ENCODE measurements at regions not wholly inside any gene's neighbourhood (a gene's known extent, or its start where the extent isn't known, plus 50 kb on each side); places are given as distances from the start of the nearest gene placed in this dataset.

DNA sequence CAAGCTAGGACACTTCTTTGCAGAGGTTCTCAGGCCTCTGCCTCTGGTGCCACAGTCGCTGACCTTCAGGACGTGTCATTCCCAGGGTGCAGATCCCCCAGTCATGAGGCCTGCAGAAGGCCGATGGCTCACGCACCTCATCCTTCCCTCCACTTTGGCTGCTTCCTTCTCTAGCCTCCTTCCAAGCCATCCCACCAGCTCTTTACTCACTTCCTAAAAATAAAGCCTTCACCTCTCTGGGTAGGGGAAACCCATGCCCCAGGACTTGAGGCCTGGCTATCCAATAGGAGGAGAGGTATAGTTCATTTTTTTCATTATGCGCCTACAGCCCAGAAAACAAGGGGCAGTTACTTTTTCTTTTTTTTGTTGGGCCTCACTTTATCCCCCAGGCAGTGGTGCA is 91.4 kb downstream of the B3GNT2 start:
- no peak for DNase-seq (ENCODE audit: low spot score in 2 of 2)
- Histone ChIP-seq H3K27ac (no peak overlapping the region), H3K27me3 (no peaks in the 10 kb centered on the region), H3K4me3 (no peak overlapping the region), H3K9me3 (peaks cover 0 to 13% (median 0%) of the 10 kb centered on the region in 4 donors), H3K36me3 (no peaks in the 10 kb centered on the region), H3K4me1 (peaks cover 0 to 24% (median 4%) of the 10 kb centered on the region in 4 donors)
- 94 to 95% methylated on average over 5 of the region's 5 CpGs for WGBS, 2 donors
- TF ChIP-seq POLR2A (IDR thresholded peaks at IDR 0.05): no peak
- TF ChIP-seq, protein P1, sequence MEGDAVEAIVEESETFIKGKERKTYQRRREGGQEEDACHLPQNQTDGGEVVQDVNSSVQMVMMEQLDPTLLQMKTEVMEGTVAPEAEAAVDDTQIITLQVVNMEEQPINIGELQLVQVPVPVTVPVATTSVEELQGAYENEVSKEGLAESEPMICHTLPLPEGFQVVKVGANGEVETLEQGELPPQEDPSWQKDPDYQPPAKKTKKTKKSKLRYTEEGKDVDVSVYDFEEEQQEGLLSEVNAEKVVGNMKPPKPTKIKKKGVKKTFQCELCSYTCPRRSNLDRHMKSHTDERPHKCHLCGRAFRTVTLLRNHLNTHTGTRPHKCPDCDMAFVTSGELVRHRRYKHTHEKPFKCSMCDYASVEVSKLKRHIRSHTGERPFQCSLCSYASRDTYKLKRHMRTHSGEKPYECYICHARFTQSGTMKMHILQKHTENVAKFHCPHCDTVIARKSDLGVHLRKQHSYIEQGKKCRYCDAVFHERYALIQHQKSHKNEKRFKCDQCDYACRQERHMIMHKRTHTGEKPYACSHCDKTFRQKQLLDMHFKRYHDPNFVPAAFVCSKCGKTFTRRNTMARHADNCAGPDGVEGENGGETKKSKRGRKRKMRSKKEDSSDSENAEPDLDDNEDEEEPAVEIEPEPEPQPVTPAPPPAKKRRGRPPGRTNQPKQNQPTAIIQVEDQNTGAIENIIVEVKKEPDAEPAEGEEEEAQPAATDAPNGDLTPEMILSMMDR (IDR thresholded peaks at IDR 0.05): no peak
- no peak for TF ChIP-seq EP300 (IDR thresholded peaks at IDR 0.05)

DNA sequence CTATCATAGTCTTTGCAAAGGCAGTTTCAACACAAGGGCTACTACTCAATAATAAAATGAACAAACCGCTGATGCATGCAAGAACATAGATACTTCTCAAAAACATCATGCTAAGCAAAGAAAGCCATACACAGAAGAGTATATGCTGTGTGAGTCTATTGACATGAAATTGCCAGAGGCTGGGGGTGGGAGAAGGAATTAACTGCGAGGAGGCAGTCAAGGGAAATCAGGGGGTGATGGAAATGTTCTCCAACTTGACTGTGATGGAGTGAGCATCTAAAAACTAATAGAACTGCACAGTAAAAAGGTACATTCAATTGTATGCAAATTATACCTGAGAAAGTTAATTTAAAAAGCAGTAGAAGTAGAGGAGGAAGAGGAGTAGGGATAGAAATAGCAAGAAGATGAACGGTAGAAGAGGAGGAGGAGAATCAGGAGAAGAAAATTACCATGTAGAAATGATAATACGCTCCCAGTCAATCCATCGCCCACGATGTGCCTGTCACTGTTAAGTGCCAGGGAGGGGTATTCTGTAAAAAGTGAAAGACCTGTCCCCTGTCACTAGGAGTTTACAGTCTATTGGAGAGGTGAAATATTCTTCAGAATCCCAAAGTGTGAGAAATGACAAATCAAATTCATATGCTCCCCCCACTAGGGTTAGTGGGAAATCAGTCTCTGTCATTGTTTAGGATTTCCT is 90.3 kb downstream of the B3GNT2 start:
- 88 to 97% methylated on average over 6 of the region's 6 CpGs for WGBS, 2 donors
- no peak overlapping the region for H3K27ac ChIP-seq
- TF ChIP-seq, protein P1 (IDR thresholded peaks at IDR 0.05): no peak
- TF ChIP-seq POLR2A (IDR thresholded peaks at IDR 0.05) (no peak), EP300 (IDR thresholded peaks at IDR 0.05) (no peak)
- H3K4me1 ChIP-seq: peaks cover 0 to 14% (median 4%) of the 10 kb centered on the region in 4 donors
- no peak for DNase-seq (ENCODE audit: low spot score in 2 of 2)
- no peaks in the 10 kb centered on the region for H3K27me3 ChIP-seq
- H3K9me3 ChIP-seq: peaks cover 0 to 13% (median 0%) of the 10 kb centered on the region in 4 donors
- H3K36me3 ChIP-seq: no peaks in the 10 kb centered on the region
- H3K4me3 ChIP-seq: no peak overlapping the region

DNA sequence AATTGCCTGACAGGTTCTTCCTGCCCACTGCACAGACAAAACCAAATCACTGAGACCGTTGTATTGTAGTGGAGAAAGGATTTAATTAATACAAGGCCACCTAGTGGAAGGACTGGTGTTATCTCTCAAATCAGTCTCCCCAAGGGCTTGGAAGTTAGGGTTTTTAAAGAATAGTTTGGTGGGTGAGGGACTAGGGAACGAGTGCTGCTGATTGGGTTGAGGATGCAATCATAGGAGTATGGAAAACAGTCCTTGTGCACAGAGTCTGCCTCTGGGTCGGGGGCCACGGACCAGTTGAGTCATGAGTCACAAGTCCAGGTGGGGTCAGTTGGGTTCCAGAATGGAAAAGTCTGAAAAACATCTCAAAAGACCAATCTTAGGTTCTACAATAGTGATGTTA is 89.1 kb downstream of the B3GNT2 start:
- no peaks in the 10 kb centered on the region for H3K27me3 ChIP-seq
- no peak for TF ChIP-seq POLR2A (IDR thresholded peaks at IDR 0.05)
- TF ChIP-seq EP300 (IDR thresholded peaks at IDR 0.05): no peak
- TF ChIP-seq, protein P1 (IDR thresholded peaks at IDR 0.05): no peak
- no peak overlapping the region for H3K4me3 ChIP-seq
- no peaks in the 10 kb centered on the region for H3K36me3 ChIP-seq
- WGBS, 2 donors: 92 to 95% methylated on average over 4 of the region's 4 CpGs
- H3K9me3 ChIP-seq: peaks cover 0 to 13% (median 0%) of the 10 kb centered on the region in 4 donors
- no peak overlapping the region for H3K27ac ChIP-seq
- DNase-seq (ENCODE audit: low spot score in 2 of 2): no peak
- peaks cover 0 to 12% (median 4%) of the 10 kb centered on the region in 4 donors for H3K4me1 ChIP-seq

DNA sequence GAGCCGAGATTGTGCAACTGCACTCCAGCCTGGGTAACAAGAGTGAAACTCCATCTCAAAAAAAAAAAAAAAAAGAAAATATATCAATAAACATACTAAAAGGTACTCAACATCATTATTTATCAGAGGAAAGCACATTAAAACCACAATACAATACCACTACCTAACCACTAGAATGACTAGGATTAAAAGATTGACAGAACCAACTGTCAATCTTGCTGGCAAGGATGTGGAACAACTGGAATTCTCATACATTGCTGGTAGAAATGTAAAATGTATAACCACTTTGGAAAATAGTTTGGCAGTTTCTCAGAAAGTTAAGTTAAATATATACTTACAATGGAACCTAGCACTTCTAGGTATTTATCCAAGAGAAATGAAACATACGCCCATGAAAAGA is 88.6 kb downstream of the B3GNT2 start:
- no peak for DNase-seq (ENCODE audit: low spot score in 2 of 2)
- Histone ChIP-seq H3K36me3 (no peaks in the 10 kb centered on the region), H3K27ac (no peak overlapping the region), H3K9me3 (peaks cover 0 to 13% (median 0%) of the 10 kb centered on the region in 4 donors), H3K4me3 (no peak overlapping the region), H3K27me3 (no peaks in the 10 kb centered on the region), H3K4me1 (peaks cover 0 to 12% (median 4%) of the 10 kb centered on the region in 4 donors)
- TF ChIP-seq POLR2A (IDR thresholded peaks at IDR 0.05): no peak
- no peak for TF ChIP-seq EP300 (IDR thresholded peaks at IDR 0.05)
- TF ChIP-seq, protein P1 (IDR thresholded peaks at IDR 0.05): no peak
- WGBS, 2 donors: 88 to 94% methylated on average over 2 of the region's 2 CpGs

DNA sequence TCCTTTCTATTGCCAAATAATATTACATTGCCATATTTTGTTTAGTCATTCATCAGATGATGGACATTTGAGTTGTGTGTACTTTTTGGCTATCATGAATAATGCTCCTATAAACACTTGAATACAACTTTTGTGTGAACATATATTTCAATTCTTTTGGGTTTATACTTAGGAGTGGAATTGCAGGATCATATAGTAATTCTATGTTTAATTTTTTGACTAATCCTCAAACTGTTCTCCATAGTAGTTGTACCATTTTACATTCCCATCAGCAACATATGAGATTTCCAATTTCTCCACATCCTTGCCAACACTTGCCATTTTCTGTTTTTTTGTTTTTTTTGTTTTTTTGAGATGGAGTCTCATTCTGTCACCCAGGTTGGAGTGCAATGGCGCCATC is 87.2 kb downstream of the B3GNT2 start:
- Histone ChIP-seq H3K4me1 (peaks cover 0 to 5% (median 2%) of the 10 kb centered on the region in 4 donors), H3K9me3 (peaks cover 0 to 19% (median 0%) of the 10 kb centered on the region in 4 donors), H3K27me3 (no peaks in the 10 kb centered on the region), H3K27ac (no peak overlapping the region), H3K4me3 (no peak overlapping the region), H3K36me3 (no peaks in the 10 kb centered on the region)
- DNase-seq (ENCODE audit: low spot score in 2 of 2): no peak
- no peak for TF ChIP-seq POLR2A (IDR thresholded peaks at IDR 0.05)
- 73 to 77% methylated on average over 1 of the region's 1 CpG for WGBS, 2 donors

Data from tibial nerve (tissue), 4 donors.